HG03432 (cell line): ENCODE measurements at regions not wholly inside any gene's neighbourhood (a gene's known extent, or its start where the extent isn't known, plus 50 kb on each side); places are given as distances from the start of the nearest gene placed in this dataset.

ENCODE experiments used
- ATAC-seq: cut with Tn5 transposase; IDR thresholded peaks from one replicate; pipeline ENCODE4 v1.9.1; 2021; ENCODE audit warnings: mild to moderate bottlenecking, moderate library complexity; ENCODE audit not compliant: unreplicated experiment

DNA sequence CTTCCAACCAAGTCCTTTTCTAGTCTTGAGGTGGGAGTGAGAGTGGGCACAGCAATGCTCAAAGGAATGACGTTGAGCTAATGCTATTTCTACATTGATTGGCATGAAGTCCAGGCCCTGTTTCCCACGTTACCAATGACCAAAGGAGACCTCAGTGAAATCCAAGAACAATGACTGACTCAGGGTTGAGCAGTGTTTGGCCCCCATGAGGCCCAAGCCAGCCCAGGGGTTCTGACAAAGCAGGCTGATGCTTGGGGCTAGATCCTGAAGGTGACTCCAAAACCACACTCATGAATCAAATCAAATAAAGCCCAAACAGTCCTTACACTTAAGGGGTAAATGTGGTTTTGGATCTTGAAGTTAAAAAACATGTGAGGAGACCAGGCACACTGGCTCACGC is 278.5 kb upstream of the GJB5 start:
- no peak for ATAC-seq

DNA sequence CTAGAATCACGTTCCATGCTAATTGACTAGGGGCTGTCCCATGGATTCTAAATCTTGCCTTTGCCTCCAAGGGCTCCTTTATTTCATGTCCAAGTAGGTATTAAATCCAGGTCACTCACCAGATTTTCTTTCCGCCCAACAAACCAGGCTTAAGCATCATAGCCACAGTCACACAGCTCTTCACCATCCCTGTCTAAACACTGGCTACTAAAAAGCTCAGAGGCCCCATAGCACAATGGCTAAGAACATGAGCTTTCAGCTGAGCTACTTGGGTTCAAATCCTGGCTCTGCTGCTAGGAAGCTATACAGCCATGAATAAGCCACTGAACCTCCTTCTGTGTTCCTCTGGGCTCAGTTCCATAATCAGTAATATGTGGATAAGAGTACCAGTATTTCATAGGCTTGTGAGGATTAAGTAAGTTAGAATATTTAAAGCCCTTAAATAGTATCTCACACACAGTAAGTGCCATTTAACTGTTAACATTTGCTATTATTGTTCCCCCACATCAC is 277.2 kb upstream of the GJB5 start:
- no peak for ATAC-seq

DNA sequence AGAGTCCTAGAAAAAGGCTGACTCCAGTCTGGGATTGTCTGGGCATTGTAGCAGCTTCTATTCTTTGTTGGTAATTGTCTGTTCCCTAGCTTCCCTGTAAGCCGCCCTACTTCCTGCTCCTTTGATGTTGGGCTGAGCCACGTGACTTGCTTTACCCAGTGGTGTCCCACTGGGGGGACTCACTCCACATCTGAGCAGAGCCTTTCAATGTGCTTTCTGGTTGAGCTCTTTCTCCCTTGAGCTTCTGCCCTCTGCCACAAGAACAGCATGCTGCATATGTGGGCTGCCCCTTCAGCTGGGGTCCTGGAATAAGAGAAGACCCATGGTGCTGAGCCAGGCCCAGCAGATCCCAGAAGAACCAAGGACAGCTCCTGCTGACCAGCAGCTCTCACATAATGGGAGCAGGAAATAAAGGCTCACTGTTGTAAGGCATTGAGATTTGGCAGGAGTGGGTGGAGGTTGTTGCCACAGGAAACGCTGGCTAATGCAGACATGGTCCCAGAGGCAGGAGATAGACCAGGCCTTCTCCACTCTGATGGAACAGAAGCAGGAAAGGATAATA is 276.3 kb upstream of the GJB5 start:
- no peak for ATAC-seq

DNA sequence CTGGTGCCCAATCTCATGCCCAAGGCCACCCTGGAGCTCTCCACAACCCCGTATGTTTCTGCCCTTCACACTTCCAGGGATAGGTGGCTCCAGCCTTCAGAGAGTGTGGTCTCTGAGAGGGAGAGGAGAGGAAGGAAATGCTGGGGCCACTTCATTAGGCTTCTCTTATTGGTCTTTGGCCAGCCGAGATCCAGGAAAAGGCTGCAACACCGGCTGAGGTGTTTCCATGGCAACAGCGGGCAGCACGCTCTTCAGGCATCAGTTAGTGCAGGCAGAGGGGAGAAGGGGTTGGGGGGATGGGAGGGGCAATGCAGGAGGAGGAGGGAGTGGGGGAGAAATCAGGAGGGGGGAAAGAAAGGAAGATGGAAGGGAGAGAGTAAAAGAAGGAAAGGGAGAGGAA is 275.1 kb upstream of the GJB5 start:
- ATAC-seq = no peak

DNA sequence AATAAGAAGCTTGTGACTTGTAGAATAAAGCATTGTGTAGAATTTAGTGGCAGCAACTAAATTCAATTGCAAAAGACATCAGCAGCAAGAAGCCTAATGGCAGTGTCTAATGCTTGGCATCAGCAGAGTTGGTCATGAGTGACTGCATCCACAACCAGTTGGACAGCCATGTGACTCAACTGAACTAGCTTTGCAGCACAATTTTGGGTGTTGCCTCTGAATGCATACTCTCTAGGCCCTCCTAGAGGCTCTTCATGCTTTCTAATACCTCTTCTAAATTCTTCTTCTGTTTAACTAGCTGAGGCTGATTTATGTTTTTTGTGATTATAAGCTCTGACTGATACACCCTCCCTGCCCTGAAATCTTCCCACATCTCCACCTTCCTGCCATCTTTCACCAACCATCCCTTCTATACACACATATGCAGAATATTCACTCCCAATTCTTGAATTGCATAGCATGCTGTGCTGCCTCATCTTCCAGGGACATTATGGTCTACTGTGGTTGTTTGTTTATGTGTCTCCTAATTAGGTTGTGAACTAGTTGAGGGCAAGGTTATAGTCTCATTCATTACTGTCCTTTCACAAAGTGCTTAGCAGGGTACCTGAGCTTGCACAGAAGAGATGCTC is 266.7 kb upstream of the GJB5 start:
- no peak for ATAC-seq

DNA sequence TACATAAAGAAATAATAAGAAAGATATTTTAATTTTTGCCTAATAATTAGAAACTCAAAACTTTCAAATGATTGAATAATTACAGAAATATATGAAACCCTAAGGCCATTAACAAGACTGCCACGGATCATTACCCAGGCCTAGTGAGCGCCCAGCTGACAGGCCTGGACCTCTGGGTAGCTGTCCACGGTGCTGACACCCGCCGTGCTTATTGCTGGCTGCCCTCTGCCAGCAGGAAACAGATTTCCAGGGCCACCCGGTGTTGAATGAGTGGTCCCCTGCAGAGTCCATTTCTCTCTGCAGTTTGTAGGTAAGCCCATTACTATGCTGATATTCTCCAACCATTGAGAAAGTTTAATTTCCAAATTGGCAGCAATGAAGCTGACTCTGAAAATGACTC is 254.4 kb upstream of the GJB5 start:
- no peak for ATAC-seq

DNA sequence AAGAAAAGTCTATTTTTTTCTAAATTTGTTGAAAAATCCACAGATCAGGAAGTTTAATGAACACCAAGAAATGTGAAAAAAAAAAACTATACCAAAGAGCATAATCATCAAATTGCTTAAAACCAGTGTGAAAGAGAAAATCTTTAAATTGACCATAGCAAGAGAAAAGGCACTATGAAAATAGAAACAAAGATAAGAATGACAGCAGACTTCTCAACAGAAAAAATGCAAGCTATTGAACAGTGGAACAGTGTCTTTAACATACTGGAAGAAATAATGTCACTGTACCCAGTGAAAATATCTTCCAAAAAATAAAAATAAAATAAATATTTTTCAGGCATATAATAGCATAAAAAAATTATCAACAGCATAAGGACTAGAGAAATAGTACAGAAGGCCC is 243.0 kb upstream of the GJB5 start:
- no peak for ATAC-seq

DNA sequence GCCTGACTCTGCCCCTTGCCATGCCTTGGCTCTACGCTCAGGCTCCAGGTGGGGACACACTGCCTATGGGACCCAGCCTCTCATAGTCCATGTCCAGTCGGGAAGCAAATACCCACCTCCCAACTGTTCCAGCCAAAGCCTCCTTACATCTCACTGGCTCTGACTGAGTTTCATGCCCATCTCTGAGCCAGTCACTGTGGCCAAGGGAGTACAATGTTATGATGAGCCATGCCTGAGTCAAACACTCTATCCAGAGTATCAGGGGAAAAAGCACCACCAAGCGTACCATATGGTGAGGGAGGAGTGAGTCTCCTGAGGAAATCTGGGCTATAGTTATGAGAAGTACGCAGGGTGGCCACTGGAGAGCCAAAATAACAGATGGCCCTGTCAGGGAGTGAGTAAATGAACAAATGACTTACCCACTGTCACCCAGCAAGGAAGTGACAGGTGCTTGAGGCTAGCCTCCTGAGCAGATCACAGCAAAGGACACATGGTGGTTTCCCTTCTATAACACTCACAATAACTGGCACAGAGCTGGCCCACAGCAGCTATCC is 236.6 kb upstream of the GJB5 start:
- no peak for ATAC-seq

DNA sequence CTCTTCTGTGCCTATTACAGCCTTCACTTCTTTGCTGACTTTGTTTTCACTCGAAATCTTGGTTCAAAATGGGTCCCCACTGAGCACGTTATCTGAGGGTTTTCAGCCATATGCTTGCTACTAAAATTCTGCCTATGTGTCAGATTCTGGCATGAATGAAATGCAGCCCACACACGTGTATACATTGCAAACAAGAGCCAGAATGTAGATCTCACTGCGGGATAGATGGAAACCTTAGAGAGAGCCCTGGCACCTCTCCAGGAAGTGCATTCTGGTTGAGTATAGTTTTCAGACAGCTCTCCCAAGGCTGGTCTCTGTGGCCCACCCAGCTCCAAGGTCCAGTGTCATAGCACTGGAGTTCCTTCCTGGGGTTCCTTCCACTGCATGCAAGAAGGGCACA is 234.7 kb upstream of the GJB5 start:
- ATAC-seq = no peak

DNA sequence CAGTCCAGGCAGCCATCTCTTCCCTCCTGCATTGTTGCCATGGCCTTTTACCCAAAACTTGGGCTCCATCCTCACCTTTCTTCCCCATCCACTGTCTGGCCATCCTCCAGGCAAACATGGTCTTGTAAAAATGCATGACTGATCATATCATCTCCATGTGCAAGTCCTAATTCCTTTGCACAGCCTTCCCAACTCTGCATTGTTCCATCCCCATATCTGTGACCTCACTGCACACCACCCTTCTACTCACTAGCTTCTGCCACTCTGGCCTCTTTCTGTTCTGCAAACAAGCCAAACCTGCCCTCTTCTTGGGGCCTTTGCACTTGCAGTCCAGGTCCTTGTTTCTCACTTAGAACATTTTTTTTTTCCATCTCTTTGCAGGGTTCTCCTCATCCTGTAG is 230.1 kb upstream of the GJB5 start:
- ATAC-seq = no peak

DNA sequence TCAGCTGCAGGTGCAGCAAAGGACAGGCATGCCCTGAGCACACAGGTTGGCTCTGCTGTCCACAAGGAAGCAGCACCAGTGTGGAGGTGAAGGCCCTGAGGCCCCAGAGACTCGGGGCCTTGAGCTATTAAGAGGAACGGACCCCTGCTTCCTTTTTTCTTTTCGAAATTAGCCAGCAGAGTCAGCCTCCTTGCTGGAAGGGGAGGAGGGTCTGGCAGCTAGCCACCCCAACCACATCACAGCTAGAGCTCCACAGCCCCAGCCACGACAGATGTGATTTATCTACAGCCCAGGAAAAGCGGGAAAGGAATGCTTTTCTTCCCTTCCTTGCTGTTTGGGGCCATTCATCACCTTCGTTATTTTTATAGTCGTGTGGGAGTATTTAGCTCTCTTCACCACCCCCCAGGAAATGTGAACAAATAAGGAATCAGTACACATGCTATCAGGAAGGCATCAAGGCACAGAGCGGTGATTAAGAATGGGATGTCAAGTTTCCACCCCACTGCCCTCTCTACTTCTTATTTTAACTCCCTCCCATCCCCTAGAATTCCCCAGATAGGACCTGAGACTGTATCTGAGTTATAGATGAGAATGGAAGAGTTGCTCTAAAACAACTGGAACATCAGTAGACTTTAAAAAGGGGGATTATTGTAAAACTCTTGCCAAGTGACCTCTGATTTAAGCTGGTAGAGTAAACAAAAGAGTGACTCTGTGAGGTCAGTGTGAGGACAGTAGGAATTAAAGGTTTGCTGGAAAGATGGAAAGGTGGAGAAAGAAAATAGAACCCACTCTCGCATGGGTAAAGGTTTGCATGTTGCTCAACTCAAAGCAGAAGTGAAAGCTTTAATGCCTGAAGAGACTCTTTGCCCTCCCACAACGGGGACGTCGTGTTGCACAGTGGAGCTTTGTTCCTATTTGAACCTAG is 224.7 kb upstream of the GJB5 start:
- peak; percentile 72 for ATAC-seq

DNA sequence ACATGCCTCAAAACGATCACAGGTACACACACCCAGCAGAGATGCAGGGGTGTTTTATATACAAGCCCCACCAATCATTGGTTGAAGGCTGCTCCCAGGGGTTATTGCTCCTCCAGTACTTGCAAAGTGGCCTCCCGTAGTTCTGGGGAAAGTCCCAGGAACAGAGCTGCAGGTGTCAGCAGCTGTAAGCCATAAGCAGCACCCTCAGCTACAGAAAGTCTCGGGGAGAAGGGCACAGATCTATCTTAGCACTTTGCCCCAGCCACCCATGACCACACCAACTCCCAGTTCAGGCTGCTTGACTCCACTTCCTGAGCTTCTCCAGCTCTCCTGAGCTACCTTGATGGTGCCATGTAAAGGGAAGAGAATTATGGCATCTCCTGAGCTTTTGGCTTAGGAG is 222.7 kb upstream of the GJB5 start:
- peak; percentile 55 for ATAC-seq

DNA sequence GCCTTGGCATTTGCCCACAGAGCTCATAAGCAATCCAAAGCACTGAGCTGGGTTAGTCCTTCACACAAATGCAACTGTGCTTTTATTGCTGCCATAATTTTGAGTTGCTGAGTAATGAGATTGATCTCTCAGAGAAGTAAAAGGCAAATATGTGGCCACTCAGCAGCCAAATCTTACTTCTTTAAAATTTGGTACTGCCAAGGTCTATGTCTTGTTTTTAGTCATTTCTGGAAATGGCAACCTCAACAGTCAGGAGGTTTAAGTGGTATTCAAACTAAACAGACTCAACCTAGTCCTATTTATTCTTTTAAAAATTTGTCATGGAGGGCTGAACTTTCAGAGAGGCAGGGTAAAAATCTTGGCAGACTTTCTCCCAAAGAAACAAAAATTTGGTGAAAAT is 216.4 kb upstream of the GJB5 start:
- ATAC-seq = no peak

DNA sequence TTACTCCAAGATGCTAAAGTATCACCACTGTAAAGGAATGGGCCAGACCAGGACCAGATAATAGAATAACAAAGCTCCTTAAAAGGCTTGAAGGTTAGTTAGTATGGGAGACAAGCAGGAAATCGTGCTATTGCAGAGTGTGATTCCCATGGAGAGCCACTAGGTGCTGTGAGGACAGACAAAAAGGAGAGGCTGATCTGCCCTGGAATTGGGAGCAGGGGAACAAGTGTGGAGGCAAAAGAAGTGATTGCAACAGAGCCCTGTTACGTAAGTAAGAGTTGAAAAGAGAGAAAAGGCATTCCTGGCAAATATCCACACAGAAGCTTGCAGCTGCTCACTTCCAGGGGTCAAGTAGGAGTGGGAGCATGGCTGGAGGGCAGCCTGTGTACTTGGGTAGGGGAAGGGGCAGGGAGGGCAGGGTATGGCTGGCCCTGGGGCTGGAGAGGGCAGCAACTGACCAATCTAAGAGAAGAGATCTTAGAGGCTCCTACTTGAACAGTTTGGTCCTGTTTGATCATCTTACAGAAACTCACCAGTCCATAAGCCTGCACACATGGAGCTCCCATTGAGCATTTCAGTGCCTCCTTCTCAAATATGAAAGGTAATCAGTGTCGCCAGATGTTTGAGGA is 207.7 kb upstream of the GJB5 start:
- ATAC-seq = no peak

DNA sequence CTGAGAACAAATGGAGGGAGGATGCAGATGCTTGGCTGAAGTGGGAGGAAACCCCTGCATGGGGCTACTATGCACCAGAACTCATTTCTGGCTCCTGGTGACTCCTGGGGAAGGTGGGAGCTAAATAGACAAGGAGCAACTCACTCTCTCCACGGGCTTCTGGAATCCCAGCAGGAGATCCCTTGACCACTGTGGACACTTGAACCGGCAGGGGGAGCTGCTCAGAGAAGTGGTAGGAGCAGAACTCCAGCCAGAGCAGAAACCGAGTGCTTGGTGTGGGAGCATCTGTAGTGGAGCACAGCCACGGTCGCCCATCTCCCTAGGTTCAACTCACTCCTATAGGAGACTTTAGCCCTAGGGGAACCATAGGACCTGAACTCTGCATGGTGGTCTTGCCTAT is 205.6 kb upstream of the GJB5 start:
- no peak for ATAC-seq

DNA sequence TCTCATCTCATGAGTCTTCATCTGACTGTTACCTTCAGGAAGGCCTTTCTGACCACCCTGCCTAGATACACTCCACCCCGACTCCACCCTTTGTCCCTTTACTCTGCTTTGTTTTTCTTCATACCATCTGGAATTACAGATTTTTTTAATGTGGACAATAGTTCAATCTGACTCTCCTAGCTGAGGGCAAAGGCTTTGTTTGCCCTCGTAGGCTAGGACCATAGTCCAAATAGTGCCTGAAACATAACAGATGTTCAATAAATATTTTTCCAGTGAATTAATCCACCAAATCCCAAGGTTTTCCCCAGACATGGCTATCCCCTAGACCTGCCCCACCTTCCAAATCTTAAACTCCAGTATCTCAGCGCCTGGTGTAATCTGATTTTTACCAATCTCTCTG is 176.5 kb upstream of the GJB5 start:
- no peak for ATAC-seq

DNA sequence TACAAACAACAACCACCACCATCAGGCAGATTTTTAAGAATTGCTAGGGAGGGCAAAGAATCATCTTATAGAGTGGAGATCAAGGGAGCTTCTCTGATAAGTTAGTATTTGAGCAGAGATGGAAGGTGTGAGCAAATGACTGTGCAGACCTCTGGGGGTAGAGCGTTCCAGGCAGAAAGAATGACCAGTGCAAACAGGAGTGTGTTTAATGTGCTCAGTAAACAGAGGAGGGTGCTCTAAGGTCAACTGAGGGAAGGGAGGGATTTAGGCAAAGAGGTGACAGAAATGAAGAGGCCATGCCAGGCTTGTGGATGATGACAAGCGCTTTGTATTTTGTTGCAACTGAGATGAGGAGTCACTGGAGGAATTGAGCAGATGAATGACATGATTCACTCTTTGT is 172.5 kb upstream of the GJB5 start:
- ATAC-seq = no peak

DNA sequence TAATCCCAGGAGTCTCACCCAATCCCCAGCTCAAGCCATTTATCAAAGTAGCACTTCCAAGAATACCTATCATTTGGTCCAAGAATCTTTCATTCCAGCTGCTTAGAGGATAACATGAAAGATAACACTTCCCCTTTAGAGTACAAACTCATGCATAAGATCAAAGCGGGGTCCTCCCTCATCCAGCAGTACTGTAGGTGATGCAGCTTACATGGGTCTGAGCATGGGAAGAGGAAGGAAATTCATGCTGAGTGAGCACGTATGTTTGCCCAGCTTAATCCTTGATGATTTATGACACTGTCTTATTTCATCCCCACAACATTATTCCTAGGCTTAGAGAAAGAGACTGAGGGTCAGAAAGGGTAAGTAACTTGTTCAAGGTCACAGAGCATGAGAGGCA is 167.1 kb upstream of the GJB5 start:
- no peak for ATAC-seq

DNA sequence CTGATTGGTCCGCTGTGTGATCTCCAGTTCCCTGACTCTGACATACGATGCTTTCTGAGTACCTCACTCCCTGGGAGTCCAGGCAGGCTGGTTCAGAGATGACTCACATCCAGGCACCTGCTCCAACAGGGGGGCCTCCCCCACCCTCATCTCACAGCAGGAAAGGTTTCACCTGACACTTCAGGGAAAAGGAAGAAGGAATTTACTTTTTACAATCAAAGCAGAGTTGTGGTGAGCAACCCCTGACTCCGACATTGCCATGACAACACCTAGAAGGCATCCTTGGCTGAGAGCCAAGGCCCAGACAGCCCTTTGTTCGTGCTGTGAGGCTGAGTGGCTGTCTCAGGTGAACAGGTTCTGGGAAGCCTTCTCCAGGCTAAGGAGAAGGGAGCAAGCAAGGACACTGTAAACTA is 164.6 kb upstream of the GJB5 start:
- no peak for ATAC-seq

DNA sequence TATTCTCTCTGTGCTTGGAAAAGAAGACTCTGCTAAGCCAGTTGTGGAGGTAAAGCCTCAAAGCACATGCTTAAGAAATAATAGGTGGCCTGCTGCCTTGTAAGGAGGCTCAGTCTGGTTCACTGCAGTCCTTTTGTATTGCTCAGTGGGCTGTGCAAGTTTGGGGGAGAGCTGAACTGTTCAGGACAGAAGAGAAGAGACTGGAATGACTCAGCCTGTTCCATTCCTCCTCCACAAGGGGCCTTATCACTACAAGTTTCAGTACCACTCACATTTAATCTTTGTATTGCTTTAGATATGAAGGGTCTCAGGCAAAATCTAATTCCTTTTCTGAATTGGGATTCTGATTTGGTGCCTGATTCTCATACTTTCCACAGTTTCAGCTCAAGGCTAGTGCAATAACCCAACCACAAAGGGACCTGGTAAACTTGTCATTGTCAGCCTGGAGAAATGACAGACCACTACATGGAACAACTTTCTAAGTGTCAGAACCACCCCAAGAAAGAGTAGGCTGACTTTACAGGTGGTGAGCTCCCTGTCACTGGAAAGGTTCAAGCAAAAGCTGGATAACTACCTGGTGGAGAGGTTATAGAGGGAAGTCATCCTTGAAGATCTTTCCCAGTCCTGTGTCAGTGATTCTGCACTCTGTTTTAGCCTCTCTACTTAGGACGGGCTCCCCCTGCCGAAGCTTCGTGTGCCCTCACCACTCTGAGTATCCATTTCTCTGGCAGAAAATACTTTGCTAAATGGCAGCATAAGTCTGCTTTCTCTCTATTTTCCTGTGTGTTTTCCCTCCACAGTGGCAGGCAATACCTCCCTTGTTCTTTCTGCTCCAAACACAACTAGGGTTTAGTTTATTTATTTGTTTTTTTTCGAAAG is 162.9 kb upstream of the GJB5 start:
- no peak for ATAC-seq
